ENCODE measurements at regions not wholly inside any gene's neighbourhood (a gene's known extent, or its start where the extent isn't known, plus 50 kb on each side); places are given as distances from the start of the nearest gene placed in this dataset.

DNA sequence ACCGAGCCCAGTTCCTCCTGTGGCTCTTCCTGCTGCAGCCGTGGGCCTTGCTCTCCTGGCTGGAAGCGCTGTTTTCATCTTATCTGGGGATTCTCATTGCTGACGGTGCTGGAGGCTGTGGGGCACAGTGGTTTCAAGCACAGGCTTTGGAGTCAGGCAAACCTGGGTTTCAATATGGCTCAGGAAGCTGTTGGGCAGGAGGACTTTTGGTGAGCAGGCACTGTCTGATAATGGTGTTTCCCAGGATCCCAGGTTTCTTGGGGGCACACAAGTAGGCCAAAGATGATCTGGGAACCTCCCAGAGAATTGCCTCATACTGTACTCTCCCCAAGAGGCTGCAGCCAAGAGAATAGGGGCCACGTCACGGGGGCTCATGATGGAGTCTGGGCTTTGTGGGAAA lies 105.6 kb upstream of the TRABD2B start:
- TF ChIP-seq, protein P1, sequence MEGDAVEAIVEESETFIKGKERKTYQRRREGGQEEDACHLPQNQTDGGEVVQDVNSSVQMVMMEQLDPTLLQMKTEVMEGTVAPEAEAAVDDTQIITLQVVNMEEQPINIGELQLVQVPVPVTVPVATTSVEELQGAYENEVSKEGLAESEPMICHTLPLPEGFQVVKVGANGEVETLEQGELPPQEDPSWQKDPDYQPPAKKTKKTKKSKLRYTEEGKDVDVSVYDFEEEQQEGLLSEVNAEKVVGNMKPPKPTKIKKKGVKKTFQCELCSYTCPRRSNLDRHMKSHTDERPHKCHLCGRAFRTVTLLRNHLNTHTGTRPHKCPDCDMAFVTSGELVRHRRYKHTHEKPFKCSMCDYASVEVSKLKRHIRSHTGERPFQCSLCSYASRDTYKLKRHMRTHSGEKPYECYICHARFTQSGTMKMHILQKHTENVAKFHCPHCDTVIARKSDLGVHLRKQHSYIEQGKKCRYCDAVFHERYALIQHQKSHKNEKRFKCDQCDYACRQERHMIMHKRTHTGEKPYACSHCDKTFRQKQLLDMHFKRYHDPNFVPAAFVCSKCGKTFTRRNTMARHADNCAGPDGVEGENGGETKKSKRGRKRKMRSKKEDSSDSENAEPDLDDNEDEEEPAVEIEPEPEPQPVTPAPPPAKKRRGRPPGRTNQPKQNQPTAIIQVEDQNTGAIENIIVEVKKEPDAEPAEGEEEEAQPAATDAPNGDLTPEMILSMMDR (IDR thresholded peaks at IDR 0.05; ENCODE audit: low read length): no peak
- TF ChIP-seq EZH2 (IDR thresholded peaks at IDR 0.05; ENCODE audit: borderline replicate concordance, low read length): no peak

Measured in OCI-LY1 (cell line).